PC-9 (cell line): ENCODE measurements at regions not wholly inside any gene's neighbourhood (a gene's known extent, or its start where the extent isn't known, plus 50 kb on each side); places are given as distances from the start of the nearest gene placed in this dataset.

Source experiments
- CTCF ChIP-seq: fragments of 200-600 bp; sonication (generic); conservative IDR thresholded peaks from 2 replicates; pipeline ENCODE4 v1.6.1; 2017; ENCODE audit warnings: mixed run types, antibody characterized with exemption, mild to moderate bottlenecking, moderate library complexity
- EZH2 ChIP-seq: fragments of 200-600 bp; sonication (generic); IDR thresholded peaks from 2 replicates; pipeline ENCODE4 v1.8.0; 2017; ENCODE audit warnings: antibody characterized with exemption, low read depth

GRCh38 chr12:107512391-107512790 is 173.2 kb upstream of the PWP1 start:
- TF ChIP-seq CTCF (no peak), EZH2 (no peak)
